Neural cell (in vitro differentiated cells): ENCODE measurements at regions not wholly inside any gene's neighbourhood (a gene's known extent, or its start where the extent isn't known, plus 50 kb on each side); places are given as distances from the start of the nearest gene placed in this dataset.

Source experiments
- EP300 ChIP-seq: fragments of 450-650 bp; conservative IDR thresholded peaks from 2 replicates; pipeline ENCODE4 v1.6.1; 2014; ENCODE audit warnings: antibody characterized with exemption, mild to moderate bottlenecking, moderate library complexity; ENCODE audit not compliant: poor library complexity, severe bottlenecking
- EZH2 ChIP-seq: fragments of 200-600, 300-800 bp; shearing (Covaris generic), sonication (generic); IDR thresholded peaks from 2 replicates; pipeline ENCODE4 v1.6.1; 2014; ENCODE audit warnings: antibody characterized with exemption, low read length, borderline replicate concordance, mild to moderate bottlenecking; ENCODE audit not compliant: insufficient read depth, poor library complexity, severe bottlenecking
- RAD21 ChIP-seq: fragments of 450-650 bp; conservative IDR thresholded peaks from 2 replicates; pipeline ENCODE4 v1.6.1; 2014; ENCODE audit warnings: antibody characterized with exemption, mild to moderate bottlenecking, moderate library complexity
- SMC3 ChIP-seq: fragments of 450-650 bp; conservative IDR thresholded peaks from 2 replicates; pipeline ENCODE4 v1.6.1; 2014; ENCODE audit warnings: antibody characterized with exemption, mild to moderate bottlenecking, moderate library complexity; ENCODE audit not compliant: poor library complexity
- TF ChIP-seq, protein P1 (sequence below): IDR thresholded peaks from 2 replicates; pipeline ENCODE4 v1.6.1; 2012; ENCODE audit warnings: borderline replicate concordance

DNA sequence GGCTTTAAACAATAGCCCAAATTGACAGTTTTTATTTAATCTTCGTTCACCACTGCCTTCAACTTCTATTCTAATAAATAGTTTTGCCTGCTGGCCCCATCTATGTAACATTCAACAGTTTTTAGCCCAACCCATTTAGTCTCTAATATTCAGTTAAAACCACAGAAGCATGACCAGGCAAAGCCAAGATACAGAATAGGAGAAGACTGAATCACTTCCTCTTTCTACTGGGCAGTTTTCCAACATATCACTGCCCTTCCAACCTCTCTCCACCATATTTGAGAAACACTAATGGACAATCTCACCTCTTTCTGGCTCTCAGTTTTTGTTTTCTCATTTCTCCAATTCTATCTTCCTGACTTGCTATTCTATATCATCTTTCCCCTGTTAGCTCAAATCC is 352.9 kb downstream of the DNAH5 start:
- TF ChIP-seq, protein P1, sequence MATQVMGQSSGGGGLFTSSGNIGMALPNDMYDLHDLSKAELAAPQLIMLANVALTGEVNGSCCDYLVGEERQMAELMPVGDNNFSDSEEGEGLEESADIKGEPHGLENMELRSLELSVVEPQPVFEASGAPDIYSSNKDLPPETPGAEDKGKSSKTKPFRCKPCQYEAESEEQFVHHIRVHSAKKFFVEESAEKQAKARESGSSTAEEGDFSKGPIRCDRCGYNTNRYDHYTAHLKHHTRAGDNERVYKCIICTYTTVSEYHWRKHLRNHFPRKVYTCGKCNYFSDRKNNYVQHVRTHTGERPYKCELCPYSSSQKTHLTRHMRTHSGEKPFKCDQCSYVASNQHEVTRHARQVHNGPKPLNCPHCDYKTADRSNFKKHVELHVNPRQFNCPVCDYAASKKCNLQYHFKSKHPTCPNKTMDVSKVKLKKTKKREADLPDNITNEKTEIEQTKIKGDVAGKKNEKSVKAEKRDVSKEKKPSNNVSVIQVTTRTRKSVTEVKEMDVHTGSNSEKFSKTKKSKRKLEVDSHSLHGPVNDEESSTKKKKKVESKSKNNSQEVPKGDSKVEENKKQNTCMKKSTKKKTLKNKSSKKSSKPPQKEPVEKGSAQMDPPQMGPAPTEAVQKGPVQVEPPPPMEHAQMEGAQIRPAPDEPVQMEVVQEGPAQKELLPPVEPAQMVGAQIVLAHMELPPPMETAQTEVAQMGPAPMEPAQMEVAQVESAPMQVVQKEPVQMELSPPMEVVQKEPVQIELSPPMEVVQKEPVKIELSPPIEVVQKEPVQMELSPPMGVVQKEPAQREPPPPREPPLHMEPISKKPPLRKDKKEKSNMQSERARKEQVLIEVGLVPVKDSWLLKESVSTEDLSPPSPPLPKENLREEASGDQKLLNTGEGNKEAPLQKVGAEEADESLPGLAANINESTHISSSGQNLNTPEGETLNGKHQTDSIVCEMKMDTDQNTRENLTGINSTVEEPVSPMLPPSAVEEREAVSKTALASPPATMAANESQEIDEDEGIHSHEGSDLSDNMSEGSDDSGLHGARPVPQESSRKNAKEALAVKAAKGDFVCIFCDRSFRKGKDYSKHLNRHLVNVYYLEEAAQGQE: no peak
- no peak for TF ChIP-seq EZH2
- no peak for TF ChIP-seq EP300
- no peak for TF ChIP-seq SMC3
- no peak for TF ChIP-seq RAD21
